ENCODE measurements at regions not wholly inside any gene's neighbourhood (a gene's known extent, or its start where the extent isn't known, plus 50 kb on each side); places are given as distances from the start of the nearest gene placed in this dataset.
"Not testable (repeated sequence)": the region's sequence is repeated elsewhere in the genome, so short reads cannot be mapped to it uniquely, and the experiment has no call there.

DNA sequence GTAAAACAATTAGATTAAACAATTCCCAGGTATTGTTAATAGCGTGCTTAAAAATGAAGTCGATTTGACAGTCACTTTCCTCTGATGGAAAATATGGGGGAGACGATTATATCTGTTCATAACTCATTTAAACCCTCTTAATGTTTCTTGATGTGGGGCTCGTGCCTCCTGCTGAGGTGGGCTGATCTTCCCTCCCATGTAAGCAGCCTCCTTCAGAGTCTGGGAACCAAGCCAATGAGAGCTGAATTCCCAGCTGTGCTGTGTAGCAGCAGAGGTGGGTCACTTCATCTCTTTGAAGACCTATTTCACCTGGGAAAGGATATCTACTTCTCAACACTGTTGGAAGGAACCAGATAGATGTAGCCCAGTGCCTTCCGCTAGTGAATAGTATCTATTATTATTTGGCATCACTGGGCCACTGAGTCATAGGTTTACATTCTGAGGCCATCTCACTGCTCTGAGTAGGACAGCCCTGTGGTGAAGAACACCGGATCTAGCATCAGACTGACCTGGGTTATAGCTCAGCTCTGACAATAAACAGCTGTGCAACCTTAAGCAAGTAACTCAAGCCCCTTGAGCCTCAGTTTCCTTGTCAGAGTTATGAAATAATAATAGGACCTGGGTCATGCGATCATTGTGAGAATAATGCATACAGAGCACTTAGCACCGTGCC lies 85.3 kb upstream of the C16orf82 start:
- POLR2A ChIA-PET (ENCODE audit: low non-redundant PET) = no interaction called here

DNA sequence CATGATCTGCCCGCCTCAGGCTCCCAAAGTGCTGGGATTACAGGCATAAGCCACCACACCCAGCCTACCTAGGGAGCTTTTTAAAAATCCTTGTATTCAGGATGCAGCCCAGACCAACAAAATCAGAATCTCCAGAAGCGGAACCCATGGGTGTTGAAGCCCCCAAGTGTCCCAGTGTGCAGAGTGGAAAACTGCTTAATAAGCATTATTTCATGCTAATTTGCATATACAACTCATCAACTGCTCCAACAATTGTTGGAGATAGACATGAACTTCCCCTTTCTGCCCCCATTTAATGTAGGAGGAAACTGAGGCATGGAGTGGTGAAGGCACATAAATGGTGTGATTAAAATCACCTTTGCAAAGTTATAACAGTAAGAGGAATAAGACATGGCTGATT lies 84.3 kb upstream of the C16orf82 start:
- TF ChIP-seq, protein P1, sequence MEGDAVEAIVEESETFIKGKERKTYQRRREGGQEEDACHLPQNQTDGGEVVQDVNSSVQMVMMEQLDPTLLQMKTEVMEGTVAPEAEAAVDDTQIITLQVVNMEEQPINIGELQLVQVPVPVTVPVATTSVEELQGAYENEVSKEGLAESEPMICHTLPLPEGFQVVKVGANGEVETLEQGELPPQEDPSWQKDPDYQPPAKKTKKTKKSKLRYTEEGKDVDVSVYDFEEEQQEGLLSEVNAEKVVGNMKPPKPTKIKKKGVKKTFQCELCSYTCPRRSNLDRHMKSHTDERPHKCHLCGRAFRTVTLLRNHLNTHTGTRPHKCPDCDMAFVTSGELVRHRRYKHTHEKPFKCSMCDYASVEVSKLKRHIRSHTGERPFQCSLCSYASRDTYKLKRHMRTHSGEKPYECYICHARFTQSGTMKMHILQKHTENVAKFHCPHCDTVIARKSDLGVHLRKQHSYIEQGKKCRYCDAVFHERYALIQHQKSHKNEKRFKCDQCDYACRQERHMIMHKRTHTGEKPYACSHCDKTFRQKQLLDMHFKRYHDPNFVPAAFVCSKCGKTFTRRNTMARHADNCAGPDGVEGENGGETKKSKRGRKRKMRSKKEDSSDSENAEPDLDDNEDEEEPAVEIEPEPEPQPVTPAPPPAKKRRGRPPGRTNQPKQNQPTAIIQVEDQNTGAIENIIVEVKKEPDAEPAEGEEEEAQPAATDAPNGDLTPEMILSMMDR (conservative IDR thresholded peaks at IDR 0.05; ENCODE audit: low read depth) = no peak
- ChIA-PET POLR2A (ENCODE audit: low non-redundant PET) (no interaction called here), CTCF (no interaction called here)
- DNase-seq (ENCODE audit: low spot score) = no peak
- H3K27ac ChIP-seq = no peak overlapping the region

More for the DNA sequence above, 85.3 kb upstream of the C16orf82 start:
- CTCF ChIA-PET = no interaction called here
- H3K27ac ChIP-seq = no peak overlapping the region
- TF ChIP-seq, protein P1 (conservative IDR thresholded peaks at IDR 0.05; ENCODE audit: low read depth) = no peak
- no peak for DNase-seq (ENCODE audit: low spot score)

DNA sequence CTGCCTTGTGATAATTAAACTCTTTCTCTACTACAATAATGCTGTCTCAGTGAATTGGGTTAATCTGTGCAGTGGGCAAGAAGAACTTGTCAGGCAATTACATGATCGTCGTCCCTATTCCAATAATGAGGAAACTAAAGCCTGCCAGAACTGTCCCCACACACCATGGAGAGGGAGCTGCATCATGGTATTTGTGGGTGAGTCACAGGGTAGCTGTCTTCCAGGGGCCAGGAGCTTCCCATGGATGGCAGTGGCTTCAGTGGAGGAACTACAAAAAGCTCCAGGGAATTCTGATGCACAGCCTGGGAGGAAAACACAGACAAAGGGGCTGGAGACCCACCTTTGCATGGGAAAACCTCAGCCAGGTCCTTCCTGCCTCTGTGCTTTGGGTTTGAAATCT lies 83.3 kb upstream of the C16orf82 start:
- H3K27ac ChIP-seq = no peak overlapping the region
- no peak for DNase-seq (ENCODE audit: low spot score)
- POLR2A ChIA-PET (ENCODE audit: low non-redundant PET) = no interaction called here
- CTCF ChIA-PET = no interaction called here
- TF ChIP-seq, protein P1 (conservative IDR thresholded peaks at IDR 0.05; ENCODE audit: low read depth) = no peak

DNA sequence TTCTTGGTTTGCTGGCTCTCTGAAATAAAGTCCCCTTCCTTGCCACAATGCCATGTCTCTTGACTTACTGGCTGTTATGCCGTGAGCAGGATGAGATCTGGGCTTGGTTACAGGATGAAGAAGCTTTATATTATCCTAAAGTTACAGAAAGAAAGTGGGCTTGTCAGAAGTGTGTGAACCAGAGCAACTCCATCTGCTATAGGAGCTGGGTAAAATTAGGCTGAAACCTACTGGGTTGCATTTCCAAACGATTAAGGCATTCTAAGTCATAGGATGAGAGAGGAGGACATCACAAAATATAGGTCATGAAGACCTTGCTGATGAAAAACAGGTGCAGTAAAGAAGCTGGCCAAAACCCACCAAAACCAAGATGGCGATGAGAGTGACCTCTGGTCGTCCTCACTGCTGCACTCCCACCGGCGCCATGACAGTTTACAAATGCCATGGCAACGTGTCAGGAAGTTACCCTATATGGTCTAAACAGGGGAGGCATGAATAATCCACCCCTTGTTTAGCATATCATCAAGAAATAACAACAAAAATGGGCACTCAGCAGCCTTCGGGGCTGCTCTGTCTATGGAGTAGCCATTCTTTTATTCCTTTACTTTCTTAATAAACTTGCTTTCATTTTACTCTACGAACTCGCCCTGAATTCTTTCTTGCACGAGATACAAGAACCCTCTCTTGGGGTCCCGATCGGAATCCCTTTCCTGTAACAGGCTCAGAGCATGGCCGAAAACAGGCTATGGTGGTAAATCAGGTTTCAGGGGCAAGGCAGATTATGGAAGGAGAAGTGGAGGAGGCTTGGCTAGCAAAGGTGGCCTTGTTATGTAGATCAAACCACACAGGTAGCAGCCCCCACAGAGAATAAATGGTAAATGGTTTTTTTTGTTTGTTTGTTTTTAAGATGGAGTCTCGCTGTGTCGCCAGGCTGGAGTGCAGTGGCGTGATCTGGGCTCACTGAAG lies 81.3 kb upstream of the C16orf82 start:
- ChIA-PET POLR2A (ENCODE audit: low non-redundant PET) (no interaction called here), CTCF (interaction anchor here (1.0 kb wide), 1 partner anchor 13 kb away, joined by 3 read pairs; no protein-coding TSS in a partner anchor)
- no peak for DNase-seq (ENCODE audit: low spot score)
- TF ChIP-seq, protein P1 (conservative IDR thresholded peaks at IDR 0.05; ENCODE audit: low read depth) = no peak
- H3K27ac ChIP-seq = no peak overlapping the region

DNA sequence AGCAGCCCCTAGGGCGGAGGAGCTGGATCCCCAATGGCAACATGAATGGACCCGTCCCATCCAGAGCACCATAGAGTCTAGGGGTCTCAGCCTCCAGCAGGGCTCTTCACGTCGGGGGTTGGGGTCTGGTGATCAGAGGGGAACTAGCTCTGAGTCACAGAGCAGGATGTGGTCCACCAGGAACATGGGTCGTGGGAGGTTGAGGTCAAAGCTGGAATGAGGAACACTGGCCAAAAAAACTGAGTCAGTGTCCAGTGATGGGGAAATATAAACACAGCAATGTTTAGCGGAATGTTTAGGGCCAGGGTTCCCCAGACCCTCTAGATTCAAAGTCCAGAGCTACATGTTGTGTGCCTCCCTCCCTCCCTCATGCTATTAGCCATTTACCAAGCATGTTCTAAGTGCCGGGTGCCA lies 79.1 kb upstream of the C16orf82 start:
- ChIA-PET POLR2A (ENCODE audit: low non-redundant PET) (no interaction called here), CTCF (no interaction called here)
- DNase-seq (ENCODE audit: low spot score) = no peak
- TF ChIP-seq, protein P1 (conservative IDR thresholded peaks at IDR 0.05; ENCODE audit: low read depth) = no peak
- no peak overlapping the region for H3K27ac ChIP-seq

DNA sequence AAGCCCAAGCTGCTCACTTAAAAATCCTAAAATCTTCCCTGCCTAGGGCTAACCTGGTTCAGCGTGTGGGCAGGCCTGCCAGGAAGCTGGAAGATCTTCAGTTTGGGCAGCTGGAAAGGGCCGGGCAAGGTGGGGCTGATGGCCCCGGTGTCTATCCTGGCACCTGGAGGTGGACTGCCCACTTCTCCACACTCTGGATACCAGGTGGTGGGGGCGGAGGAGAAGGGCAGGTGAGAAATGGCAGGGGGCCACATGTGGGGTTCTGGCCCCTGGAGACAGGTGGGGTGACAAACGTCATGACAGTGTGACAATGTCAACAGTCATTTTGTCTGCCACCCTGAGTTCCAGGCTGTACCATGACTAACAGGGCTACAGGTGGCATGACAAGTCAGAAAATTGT lies 78.5 kb upstream of the C16orf82 start:
- TF ChIP-seq, protein P1 (conservative IDR thresholded peaks at IDR 0.05; ENCODE audit: low read depth) = no peak
- ChIA-PET CTCF (no interaction called here), POLR2A (ENCODE audit: low non-redundant PET) (no interaction called here)
- H3K27ac ChIP-seq = no peak overlapping the region
- DNase-seq (ENCODE audit: low spot score) = no peak

DNA sequence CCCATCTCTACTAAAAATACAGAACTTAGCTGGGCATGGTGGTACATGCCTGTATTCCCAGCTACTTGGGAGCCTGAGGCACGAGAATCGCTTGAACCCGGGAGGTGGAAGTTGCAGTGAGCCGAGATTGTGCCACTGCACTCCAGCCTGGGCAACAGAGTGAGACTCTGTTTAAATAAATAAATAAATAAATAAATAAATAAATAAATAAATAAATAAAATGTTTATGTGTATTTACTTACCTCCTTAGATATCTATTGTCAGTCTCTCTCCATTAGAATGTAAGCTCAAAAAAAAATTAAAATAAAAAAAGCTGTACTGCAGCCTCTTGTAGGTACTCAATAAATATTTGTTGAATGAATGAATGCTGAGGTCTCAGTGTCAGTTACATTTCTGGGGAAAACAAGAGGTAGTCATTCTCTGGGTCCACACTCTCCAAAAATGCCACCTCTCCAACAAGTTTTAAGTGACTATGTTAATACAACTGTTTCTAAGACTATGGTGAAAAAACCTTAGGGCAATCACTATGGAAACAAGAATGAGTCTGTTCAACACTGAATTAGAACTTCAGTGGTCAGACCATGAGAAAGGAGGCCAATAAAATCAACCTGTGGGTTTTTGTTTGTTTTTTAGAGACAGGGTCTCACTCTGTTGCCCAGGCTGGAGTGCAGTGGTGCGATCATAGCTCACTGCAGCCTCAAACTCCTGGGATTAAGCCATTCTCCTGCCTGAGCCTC lies 76.2 kb upstream of the C16orf82 start:
- CTCF ChIA-PET; H3K27ac ChIP-seq; DNase-seq (ENCODE audit: low spot score); POLR2A ChIA-PET (ENCODE audit: low non-redundant PET): not testable (repeated sequence)
